K562 (cell line): ENCODE measurements at regions not wholly inside any gene's neighbourhood (a gene's known extent, or its start where the extent isn't known, plus 50 kb on each side); places are given as distances from the start of the nearest gene placed in this dataset.
"Not testable (repeated sequence)": the region's sequence is repeated elsewhere in the genome, so short reads cannot be mapped to it uniquely, and the experiment has no call there.

ENCODE experiments used
- ATAC-seq: fragments of 200-7000 bp; cut with Tn5 transposase; 3 replicates; pipeline ENCODE4 v1.9.1; 2020; ENCODE audit warnings: moderate library complexity
- BruUV-seq: library from RNA; stranded (reverse); fragments of 400-500 nt; replicated peaks from 2 replicates; lab custom pipeline; 2021; lab: Mats Ljungman, UMichigan
- CTCF ChIA-PET: fragments of 300-600 bp; formaldehyde crosslinking; extraction: SDS; loops from one replicate; lab custom pipeline; 2021; ENCODE audit warnings: low intra/inter-chr PET ratio; lab: Yijun Ruan, JAX
- POLR2A ChIA-PET: fragments of 300-600, 350-650 bp; sonication (Branson Sonifier 250); formaldehyde crosslinking; extraction: SDS; loops from one replicate; lab custom pipeline; 2021; ENCODE audit warnings: antibody characterized with exemption, inconsistent platforms; lab: Yijun Ruan, JAX
- DNase-seq, 4 experiments: peaks; one replicate each; pipeline versions ENCODE4 v3.0.0 to v3.0.0-alpha.2; 2011 to 2018; ENCODE audit warnings: low spot score in 3 of 4, mixed read lengths in 3 of 4; ENCODE audit errors: extremely low read depth in 1 of 4
- FAIRE-seq: peaks from 2 replicates; lab custom pipeline; 2011; peaks lifted over from hg19 to GRCh38; lab: Jason Lieb, UNC
- H2AFZ ChIP-seq: 2 replicates; pipeline ENCODE4 v1.6.0; 2011; ENCODE audit warnings: low read depth, low read length, control low read depth, inconsistent platforms
- H3K27ac ChIP-seq: fragments of 200-600 bp; 3 replicates; pipeline ENCODE4 v1.8.0; 2011; ENCODE audit warnings: low read depth, mild to moderate bottlenecking, control low read depth, inconsistent platforms, low read length, moderate library complexity, mixed read lengths; ENCODE audit errors: extremely low read depth
- H3K27me3 ChIP-seq, 2 experiments: fragments of 300-600 bp in 1 of 2; 2 replicates in 1 of 2; 3 replicates in 1 of 2; pipeline versions ENCODE4 v1.6.0 to v1.8.0; 2011; ENCODE audit warnings: inconsistent platforms in 2 of 2, low read length in 2 of 2, mild to moderate bottlenecking in 1 of 2, mixed read lengths in 1 of 2, moderate library complexity in 1 of 2; ENCODE audit not compliant: control insufficient read depth in 2 of 2, insufficient read depth in 2 of 2
- H3K36me3 ChIP-seq: fragments of 300-600 bp; 3 replicates; pipeline ENCODE4 v1.8.0; 2011; ENCODE audit warnings: mild to moderate bottlenecking, low read length, inconsistent platforms; ENCODE audit not compliant: control insufficient read depth, insufficient read depth
- H3K4me1 ChIP-seq, 2 experiments: fragments of 200-600 bp in 1 of 2; replicated peaks in 1 of 2; 2 replicates in 1 of 2; 3 replicates in 1 of 2; pipeline versions ENCODE4 v1.5.1 to v1.8.0; 2011; ENCODE audit warnings: inconsistent platforms in 2 of 2, low read length in 2 of 2, mild to moderate bottlenecking in 1 of 2, mixed read lengths in 1 of 2, moderate library complexity in 1 of 2; ENCODE audit not compliant: control insufficient read depth in 2 of 2, insufficient read depth in 2 of 2
- H3K4me2 ChIP-seq: 2 replicates; pipeline ENCODE4 v1.6.1; 2011; ENCODE audit warnings: low read length, control low read depth, inconsistent platforms, mixed read lengths; ENCODE audit not compliant: insufficient read depth
- H3K4me3 ChIP-seq: fragments of 200-600 bp; sonication (generic), shearing (Covaris generic); 2 replicates; pipeline ENCODE4 v1.5.1; 2016; ENCODE audit warnings: control low read depth, inconsistent platforms
- H3K79me2 ChIP-seq: fragments of 200-600 bp; 3 replicates; pipeline ENCODE4 v1.8.0; 2011; ENCODE audit warnings: low read length, inconsistent platforms; ENCODE audit not compliant: control insufficient read depth, insufficient read depth
- H3K9ac ChIP-seq, 2 experiments: 2 replicates each; pipeline versions ENCODE4 v1.6.0 to v1.6.1; 2011; ENCODE audit warnings: low read depth in 2 of 2, low read length in 2 of 2, control low read depth in 1 of 2, inconsistent platforms in 1 of 2, mild to moderate bottlenecking in 1 of 2, mixed read lengths in 1 of 2; ENCODE audit not compliant: insufficient read depth in 1 of 2
- H3K9me1 ChIP-seq: one replicate; pipeline ENCODE4 v1.6.0; 2011; ENCODE audit warnings: inconsistent platforms, mild to moderate bottlenecking, low read length, moderate library complexity; ENCODE audit not compliant: control insufficient read depth, insufficient read depth
- H3K9me3 ChIP-seq: replicated peaks from 2 replicates; pipeline ENCODE4 v1.5.1; 2011; ENCODE audit warnings: low read depth, low read length, inconsistent platforms; ENCODE audit not compliant: control insufficient read depth, insufficient read depth
- H4K20me1 ChIP-seq: replicated peaks from 2 replicates; pipeline ENCODE4 v1.6.1; 2011; ENCODE audit warnings: low read length, inconsistent platforms, mixed read lengths; ENCODE audit not compliant: control insufficient read depth, insufficient read depth
- MCM7 ChIP-seq, 2 experiments: fragments of 450-650 bp; IDR thresholded peaks; 2 replicates each; pipeline ENCODE4 v1.6.1; 2016 to 2018
- WGBS: fragments of 100-300 bp; shearing (Covaris generic); methylation state at CpG from one replicate; pipeline ENCODE4 v1.1.6; 2016; ENCODE audit warnings: low coverage, mixed read lengths; ENCODE audit not compliant: insufficient coverage; ENCODE audit errors: missing lambda C conversion rate; 5-methylcytosine and 5-hydroxymethylcytosine counted together
- in situ Hi-C: fragments of 300-500 bp; cut with MboI; formaldehyde crosslinking; loops from 4 replicates; pipeline ENCODE4 v1.15.0; 2018; ENCODE audit warnings: inconsistent platforms, mixed read lengths
- intact Hi-C: fragments of 100-400 bp; cut with micrococcal nuclease; formaldehyde crosslinking; loops from 2 replicates; pipeline ENCODE4 v1.14.2; 2022
- TF ChIP-seq, protein P1 (sequence below), 2 experiments: fragments of 200-800 bp in 1 of 2; sonication (Bioruptor generic) in 1 of 2; sonication (generic) in 1 of 2; formaldehyde crosslinking in 1 of 2; IDR thresholded peaks in 1 of 2; conservative IDR thresholded peaks in 1 of 2; 2 replicates each; pipeline versions ENCODE4 v1.5.0 to v1.6.1; 2016 to 2020; ENCODE audit warnings: missing compliant biosample characterization in 1 of 2, missing genetic modification characterization in 1 of 2, missing genetic modification reagents in 1 of 2

DNA sequence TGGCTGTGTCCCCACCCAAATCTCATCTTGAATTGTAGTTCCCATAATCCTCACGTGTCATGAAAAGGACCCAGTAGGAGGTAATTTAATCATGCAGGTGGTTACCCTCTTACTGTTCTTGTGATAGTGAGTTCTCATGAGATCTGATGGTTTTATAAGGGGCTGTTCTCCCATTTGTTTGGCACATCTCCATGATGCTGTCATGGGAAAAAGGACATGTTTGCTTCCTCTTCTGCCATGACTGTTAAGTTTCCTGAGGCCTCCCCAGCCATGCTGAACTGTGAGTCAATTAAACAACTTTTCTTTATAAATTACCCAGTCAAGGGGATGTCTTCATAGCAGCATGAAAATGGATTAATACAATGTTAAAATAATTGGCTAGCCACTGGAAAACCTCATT, 243.3 kb upstream of the MKLN1 start:
- DNase-seq, H3K4me3 ChIP-seq, H4K20me1 ChIP-seq, H2AFZ ChIP-seq, CTCF ChIA-PET, in situ Hi-C loops, ATAC-seq, FAIRE-seq, BruUV-seq, H3K79me2 ChIP-seq, POLR2A ChIA-PET, H3K27me3 ChIP-seq, H3K9me1 ChIP-seq, H3K9me3 ChIP-seq, intact Hi-C loops, H3K4me1 ChIP-seq, H3K27ac ChIP-seq, H3K4me2 ChIP-seq, H3K9ac ChIP-seq, H3K36me3 ChIP-seq: not testable (repeated sequence)
- WGBS: 24% methylated on average over 1 of the region's 1 CpG

DNA sequence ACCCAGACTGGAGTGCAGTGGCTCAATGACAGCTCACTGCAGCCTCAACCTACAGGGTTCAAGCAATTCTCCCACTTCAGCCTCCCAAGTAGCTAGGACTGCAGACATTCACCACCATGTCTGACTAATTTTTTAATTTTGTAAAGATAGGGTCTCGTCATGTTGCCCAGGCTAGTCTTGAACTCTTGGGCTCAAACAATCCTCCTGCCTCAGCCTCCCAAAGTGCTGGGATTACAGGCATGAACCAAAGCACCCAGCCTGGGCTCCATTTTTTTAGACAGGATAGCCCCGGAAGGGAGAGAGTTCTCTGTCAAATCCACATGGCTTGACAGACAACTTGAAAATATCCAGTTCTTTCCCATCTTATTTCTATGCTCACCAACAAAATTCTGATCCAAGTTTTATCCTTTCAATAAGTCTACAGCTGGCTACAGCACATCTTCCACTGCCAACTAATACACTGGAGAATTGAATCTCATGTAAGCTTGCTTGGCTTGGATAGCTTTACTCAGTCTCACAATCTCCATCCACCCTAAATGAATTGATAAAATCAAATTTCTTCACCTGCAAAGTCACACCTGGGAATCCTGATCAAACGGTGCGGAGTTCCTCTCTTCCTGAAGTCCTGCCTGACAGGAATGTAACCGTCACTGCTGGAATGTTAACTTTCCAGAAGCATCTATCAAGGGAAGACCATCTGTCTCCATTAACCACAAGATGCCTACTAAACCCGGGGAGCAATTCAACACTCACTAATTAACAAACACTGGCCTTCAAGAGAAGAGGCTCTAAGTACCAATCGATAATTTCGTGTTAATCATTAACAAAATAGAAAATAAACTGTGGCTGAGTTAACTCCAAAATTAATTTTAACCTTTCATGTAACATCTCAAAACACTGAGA, 239.7 kb upstream of the MKLN1 start:
- no peak overlapping the region for H3K4me2 ChIP-seq
- no peaks in the 10 kb centered on the region for H3K79me2 ChIP-seq
- no peak overlapping the region for H3K27ac ChIP-seq
- no peaks in the 10 kb centered on the region for H3K27me3 ChIP-seq
- H3K4me1 ChIP-seq: no peaks in the 10 kb centered on the region
- no peak overlapping the region for H3K4me3 ChIP-seq
- CTCF ChIA-PET: no interaction called here
- no peak overlapping the region for H2AFZ ChIP-seq
- no peaks in the 10 kb centered on the region for H3K36me3 ChIP-seq
- H4K20me1 ChIP-seq: no peaks in the 10 kb centered on the region
- no peaks in the 10 kb centered on the region for H3K9me1 ChIP-seq
- WGBS: 54% methylated on average over 8 of the region's 8 CpGs
- in situ Hi-C loops: no loop called here
- BruUV-seq: no TSS peak
- ATAC-seq (no peak), FAIRE-seq (no peak), DNase-seq (no peak)
- intact Hi-C loops: no loop called here
- no peak overlapping the region for H3K9ac ChIP-seq
- no peaks in the 10 kb centered on the region for H3K9me3 ChIP-seq
- POLR2A ChIA-PET: interaction anchor here (0.6 to 1.8 kb wide), 2 partner anchors 15 to 50 kb away, joined by 3 to 5 read pairs; no protein-coding TSS in a partner anchor
- no peak for TF ChIP-seq MCM7 (IDR thresholded peaks at IDR 0.05)
- TF ChIP-seq, protein P1, sequence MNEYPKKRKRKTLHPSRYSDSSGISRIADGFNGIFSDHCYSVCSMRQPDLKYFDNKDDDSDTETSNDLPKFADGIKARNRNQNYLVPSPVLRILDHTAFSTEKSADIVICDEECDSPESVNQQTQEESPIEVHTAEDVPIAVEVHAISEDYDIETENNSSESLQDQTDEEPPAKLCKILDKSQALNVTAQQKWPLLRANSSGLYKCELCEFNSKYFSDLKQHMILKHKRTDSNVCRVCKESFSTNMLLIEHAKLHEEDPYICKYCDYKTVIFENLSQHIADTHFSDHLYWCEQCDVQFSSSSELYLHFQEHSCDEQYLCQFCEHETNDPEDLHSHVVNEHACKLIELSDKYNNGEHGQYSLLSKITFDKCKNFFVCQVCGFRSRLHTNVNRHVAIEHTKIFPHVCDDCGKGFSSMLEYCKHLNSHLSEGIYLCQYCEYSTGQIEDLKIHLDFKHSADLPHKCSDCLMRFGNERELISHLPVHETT (CRISPR knock-in tag; conservative IDR thresholded peaks at IDR 0.05 in 1 of 2, IDR thresholded peaks at IDR 0.05 in 1 of 2): no peak
